Endothelial cell of umbilical vein (primary cell): ENCODE measurements at regions not wholly inside any gene's neighbourhood (a gene's known extent, or its start where the extent isn't known, plus 50 kb on each side); places are given as distances from the start of the nearest gene placed in this dataset.

Experiments used
- BruUV-seq: library from RNA; stranded (reverse); fragments of 400-500 nt; replicated peaks from 2 replicates; lab custom pipeline; 2021; lab: Mats Ljungman, UMichigan
- CTCF ChIA-PET: fragments of 300-600, 350-600 bp; sonication (Branson Sonifier 250); formaldehyde crosslinking; loops from one replicate; lab custom pipeline; 2021; ENCODE audit warnings: antibody characterized with exemption, inconsistent platforms; lab: Charles Lee
- POLR2A ChIA-PET: fragments of 300-600, 350-600 bp; sonication (Branson Sonifier 250); formaldehyde crosslinking; loops from one replicate; lab custom pipeline; 2021; ENCODE audit warnings: antibody characterized with exemption, inconsistent platforms; lab: Charles Lee
- DNase-seq: peaks from one replicate; pipeline ENCODE4 v3.0.0-alpha.2; 2011; ENCODE audit warnings: low read depth, low spot score
- FAIRE-seq: peaks from 2 replicates; lab custom pipeline; 2011; peaks lifted over from hg19 to GRCh38; lab: Jason Lieb, UNC
- H2AFZ ChIP-seq: 2 replicates; pipeline ENCODE4 v1.6.0; 2012; ENCODE audit warnings: low read depth, low read length, control low read depth, inconsistent platforms
- H3K27ac ChIP-seq: 2 replicates; pipeline ENCODE4 v1.5.1; 2011; ENCODE audit warnings: low read depth, mild to moderate bottlenecking, control low read depth, low read length, moderate library complexity; ENCODE audit not compliant: insufficient read depth
- H3K27me3 ChIP-seq, 2 experiments: 2 replicates each; pipeline versions ENCODE4 v1.6.0 to v1.6.1; 2011; ENCODE audit warnings: low read length in 2 of 2, mixed read lengths in 1 of 2; ENCODE audit not compliant: control insufficient read depth in 2 of 2, insufficient read depth in 2 of 2
- H3K36me3 ChIP-seq, 2 experiments: 2 replicates in 1 of 2; 3 replicates in 1 of 2; pipeline ENCODE4 v1.5.1; 2011; ENCODE audit warnings: low read length in 2 of 2, mild to moderate bottlenecking in 1 of 2, moderate library complexity in 1 of 2; ENCODE audit not compliant: control insufficient read depth in 2 of 2, insufficient read depth in 2 of 2; ENCODE audit errors: extremely low read depth in 1 of 2
- H3K4me1 ChIP-seq: 3 replicates; pipeline ENCODE4 v1.5.1; 2011; ENCODE audit warnings: mild to moderate bottlenecking, low read length; ENCODE audit not compliant: control insufficient read depth, insufficient read depth; ENCODE audit errors: extremely low read depth
- H3K4me2 ChIP-seq: 2 replicates; pipeline ENCODE4 v1.6.1; 2011; ENCODE audit warnings: low read length, control low read depth, mixed read lengths; ENCODE audit not compliant: insufficient read depth
- H3K4me3 ChIP-seq, 3 experiments: fragments of 200-600 bp in 1 of 3; sonication (generic), shearing (Covaris generic) in 1 of 3; replicated peaks in 1 of 3; 2 replicates each; pipeline ENCODE4 v1.5.1; 2011 to 2016; ENCODE audit warnings: control low read depth in 3 of 3, low read length in 3 of 3, mild to moderate bottlenecking in 2 of 3, inconsistent platforms in 1 of 3, low read depth in 1 of 3, moderate library complexity in 1 of 3; ENCODE audit not compliant: insufficient read depth in 1 of 3
- H3K79me2 ChIP-seq: 2 replicates; pipeline ENCODE4 v1.6.0; 2012; ENCODE audit warnings: low read length, inconsistent platforms; ENCODE audit not compliant: control insufficient read depth, insufficient read depth
- H3K9ac ChIP-seq: replicated peaks from 2 replicates; pipeline ENCODE3; 2011; ENCODE audit warnings: low read length, control low read depth; ENCODE audit not compliant: insufficient read depth; ENCODE audit errors: extremely low read depth
- H3K9me1 ChIP-seq: replicated peaks from 3 replicates; pipeline ENCODE4 v1.6.0; 2011; ENCODE audit warnings: mild to moderate bottlenecking, low read length; ENCODE audit not compliant: control insufficient read depth, insufficient read depth; ENCODE audit errors: extremely low read depth
- H3K9me3 ChIP-seq: replicated peaks from 2 replicates; pipeline ENCODE4 v1.5.1; 2012; ENCODE audit warnings: low read length, inconsistent platforms; ENCODE audit not compliant: control insufficient read depth, insufficient read depth
- H4K20me1 ChIP-seq: replicated peaks from 2 replicates; pipeline ENCODE3; 2011; ENCODE audit warnings: mild to moderate bottlenecking, low read length; ENCODE audit not compliant: control insufficient read depth, insufficient read depth; ENCODE audit errors: extremely low read depth
- CTCF ChIP-seq, 2 donors: IDR thresholded peaks; 1 replicate in 1 of 2; 2 replicates in 1 of 2; pipeline ENCODE4 v1.5.1; 2011; ENCODE audit warnings: low read length in 2 of 2, mild to moderate bottlenecking in 2 of 2, moderate library complexity in 2 of 2, control low read depth in 1 of 2, inconsistent platforms in 1 of 2, low read depth in 1 of 2; ENCODE audit not compliant: insufficient read depth in 1 of 2; ENCODE audit errors: extremely low read depth in 1 of 2
- EZH2 ChIP-seq: IDR thresholded peaks from 2 replicates; pipeline ENCODE4 v1.6.1; 2012; ENCODE audit warnings: borderline replicate concordance, low read depth, mild to moderate bottlenecking, moderate library complexity, low read length, inconsistent platforms; ENCODE audit not compliant: severe bottlenecking
- FOS ChIP-seq: IDR thresholded peaks from 2 replicates; pipeline ENCODE4 v1.6.1; 2011; ENCODE audit warnings: mild to moderate bottlenecking, low read length, moderate library complexity, borderline replicate concordance; ENCODE audit not compliant: insufficient read depth
- GATA2 ChIP-seq: IDR thresholded peaks from 2 replicates; pipeline ENCODE4 v1.7.0; 2011; ENCODE audit warnings: low read depth, mild to moderate bottlenecking, moderate library complexity, mixed read lengths, low read length; ENCODE audit not compliant: insufficient read length, insufficient read depth
- JUN ChIP-seq: IDR thresholded peaks from 2 replicates; pipeline ENCODE4 v1.6.1; 2011; ENCODE audit warnings: borderline replicate concordance, low read depth; ENCODE audit not compliant: insufficient read length, insufficient read depth
- MAX ChIP-seq: IDR thresholded peaks from 2 replicates; pipeline ENCODE4 v1.6.1; 2011; ENCODE audit not compliant: insufficient read depth, insufficient read length
- MYC ChIP-seq: IDR thresholded peaks from one replicate; pipeline ENCODE4 v1.6.1; 2011; ENCODE audit warnings: mild to moderate bottlenecking, low read depth, low read length
- POLR2A ChIP-seq: IDR thresholded peaks from 2 replicates; pipeline ENCODE4 v1.6.1; 2012; ENCODE audit warnings: low read depth, mild to moderate bottlenecking, control low read depth, low read length
- POLR2AphosphoS5 ChIP-seq: IDR thresholded peaks from 2 replicates; pipeline ENCODE4 v1.6.1; 2012; ENCODE audit warnings: low read depth, mild to moderate bottlenecking, control low read depth, low read length, moderate library complexity; ENCODE audit not compliant: insufficient read depth
- dilution Hi-C: fragments of 300-500 bp; cut with MboI; formaldehyde crosslinking; loops from one replicate; pipeline ENCODE4 v1.15.0; 2019; ENCODE audit warnings: low sequenced_read_pairs; ENCODE audit not compliant: extremely low pct_ligation_motif_present
- intact Hi-C: fragments of 100-400 bp; cut with micrococcal nuclease; formaldehyde crosslinking; loops from one replicate; pipeline ENCODE4 v1.10.0; 2022

- CTCF ChIA-PET: no interaction called here
These were observed 110.7 kb upstream of the TMCO5A start for GRCh38 chr15:37823601-37824275.

More at GRCh38 chr15:37823601-37824275, 110.7 kb upstream of the TMCO5A start:
- Histone ChIP-seq H3K9ac (no peak overlapping the region), H3K4me1 (no peaks in the 10 kb centered on the region), H4K20me1 (no peaks in the 10 kb centered on the region), H3K9me3 (no peaks in the 10 kb centered on the region), H3K9me1 (no peaks in the 10 kb centered on the region), H3K4me2 (no peak overlapping the region), H2AFZ (no peak overlapping the region), H3K27me3 (peaks cover 2 to 5% of the 10 kb centered on the region in 2 experiments), H3K4me3 (no peak overlapping the region), H3K27ac (no peak overlapping the region), H3K36me3 (no peaks in the 10 kb centered on the region), H3K79me2 (no peaks in the 10 kb centered on the region)
- BruUV-seq: no TSS peak
- intact Hi-C loops: no loop called here
- FAIRE-seq (no peak), DNase-seq (no peak)
- dilution Hi-C loops: no loop called here
- TF ChIP-seq CTCF (IDR thresholded peaks at IDR 0.05; ENCODE audit: extremely low read depth in 1 of 2, insufficient read depth in 1 of 2, low read depth in 1 of 2, low read length in 2 of 2) (no peak), POLR2A (no peak), FOS (no peak), GATA2 (no peak), MAX (no peak), POLR2AphosphoS5 (no peak), EZH2 (no peak), JUN (no peak), MYC (no peak)
- POLR2A ChIA-PET: interaction anchor here (0.6 kb wide), 1 partner anchor 940 kb away, joined by 4 read pairs; no protein-coding TSS in a partner anchor
